ENCODE measurements at regions not wholly inside any gene's neighbourhood (a gene's known extent, or its start where the extent isn't known, plus 50 kb on each side); places are given as distances from the start of the nearest gene placed in this dataset.

GRCh38 chr2:392926-393280 is 105.0 kb upstream of the ALKAL2 start:
- DNase-seq (ENCODE audit: low read depth), result no peak
- Mint-ChIP-seq H3K4me3 (ENCODE audit: unreplicated experiment) (no peak overlapping the region), H3K27ac (ENCODE audit: unreplicated experiment) (no peak overlapping the region), H3K27me3 (ENCODE audit: low read depth, unreplicated experiment) (no peaks in the 10 kb centered on the region), H3K4me1 (ENCODE audit: low read depth, unreplicated experiment) (peaks cover 16% of the 10 kb centered on the region), H3K36me3 (ENCODE audit: low read depth, unreplicated experiment) (no peaks in the 10 kb centered on the region), H3K9me3 (ENCODE audit: unreplicated experiment) (no peaks in the 10 kb centered on the region)
- Histone ChIP-seq H3K4me1 (ENCODE audit: insufficient read depth, low read length) (peaks cover 14% of the 10 kb centered on the region), H3K9me3 (ENCODE audit: insufficient read depth, low read depth, low read length) (no peaks in the 10 kb centered on the region), H3K27ac (ENCODE audit: low read depth, low read length) (no peak overlapping the region), H3K4me2 (ENCODE audit: low read length) (no peak overlapping the region), H3K9ac (ENCODE audit: low read length) (no peak overlapping the region), H3K27me3 (ENCODE audit: insufficient read depth, low read length) (no peaks in the 10 kb centered on the region), H3K36me3 (ENCODE audit: insufficient read depth, low read length) (no peaks in the 10 kb centered on the region), H2AFZ (ENCODE audit: low read depth, low read length) (no peak overlapping the region), H3K79me2 (ENCODE audit: insufficient read depth, low read length) (no peaks in the 10 kb centered on the region), H4K20me1 (ENCODE audit: insufficient read depth, low read length) (no peaks in the 10 kb centered on the region), H3K4me3 (ENCODE audit: insufficient read depth, low read depth, low read length) (no peak overlapping the region)
- TF ChIP-seq EZH2 (IDR thresholded peaks at IDR 0.05; ENCODE audit: insufficient read depth, low read length) (no peak), CTCF (IDR thresholded peaks at IDR 0.05; ENCODE audit: insufficient read depth, low read depth, low read length) (no peak)
- no peak for FAIRE-seq

GRCh38 chr2:392181-392925 is 104.5 kb upstream of the ALKAL2 start:
- Histone ChIP-seq H4K20me1 (ENCODE audit: insufficient read depth, low read length) (no peaks in the 10 kb centered on the region), H3K4me1 (ENCODE audit: insufficient read depth, low read length) (peaks cover 14% of the 10 kb centered on the region), H3K9ac (ENCODE audit: low read length) (no peak overlapping the region), H3K4me3 (ENCODE audit: insufficient read depth, low read depth, low read length) (no peak overlapping the region), H3K27me3 (ENCODE audit: insufficient read depth, low read length) (no peaks in the 10 kb centered on the region), H2AFZ (ENCODE audit: low read depth, low read length) (no peak overlapping the region), H3K79me2 (ENCODE audit: insufficient read depth, low read length) (no peaks in the 10 kb centered on the region), H3K9me3 (ENCODE audit: insufficient read depth, low read depth, low read length) (no peaks in the 10 kb centered on the region), H3K4me2 (ENCODE audit: low read length) (no peak overlapping the region), H3K27ac (ENCODE audit: low read depth, low read length) (no peak overlapping the region), H3K36me3 (ENCODE audit: insufficient read depth, low read length) (no peaks in the 10 kb centered on the region)
- H3K4me3 Mint-ChIP-seq (ENCODE audit: unreplicated experiment), result no peak overlapping the region
- DNase-seq (ENCODE audit: low read depth) (no peak), FAIRE-seq (no peak)
- no peak overlapping the region for H3K27ac Mint-ChIP-seq (ENCODE audit: unreplicated experiment)
- H3K9me3 Mint-ChIP-seq (ENCODE audit: unreplicated experiment), result no peaks in the 10 kb centered on the region
- H3K27me3 Mint-ChIP-seq (ENCODE audit: low read depth, unreplicated experiment), result no peaks in the 10 kb centered on the region
- peaks cover 16% of the 10 kb centered on the region for H3K4me1 Mint-ChIP-seq (ENCODE audit: low read depth, unreplicated experiment)
- no peaks in the 10 kb centered on the region for H3K36me3 Mint-ChIP-seq (ENCODE audit: low read depth, unreplicated experiment)
- TF ChIP-seq EZH2 (IDR thresholded peaks at IDR 0.05; ENCODE audit: insufficient read depth, low read length), result no peak
- no peak for TF ChIP-seq CTCF (IDR thresholded peaks at IDR 0.05; ENCODE audit: insufficient read depth, low read depth, low read length)

- Histone ChIP-seq H3K27me3 (ENCODE audit: insufficient read depth, low read length) (no peaks in the 10 kb centered on the region), H2AFZ (ENCODE audit: low read depth, low read length) (no peak overlapping the region), H3K79me2 (ENCODE audit: insufficient read depth, low read length) (no peaks in the 10 kb centered on the region), H4K20me1 (ENCODE audit: insufficient read depth, low read length) (no peaks in the 10 kb centered on the region), H3K9ac (ENCODE audit: low read length) (no peak overlapping the region), H3K36me3 (ENCODE audit: insufficient read depth, low read length) (no peaks in the 10 kb centered on the region), H3K4me1 (ENCODE audit: insufficient read depth, low read length) (peaks cover 14% of the 10 kb centered on the region), H3K27ac (ENCODE audit: low read depth, low read length) (no peak overlapping the region), H3K4me3 (ENCODE audit: insufficient read depth, low read depth, low read length) (no peak overlapping the region), H3K9me3 (ENCODE audit: insufficient read depth, low read depth, low read length) (no peaks in the 10 kb centered on the region), H3K4me2 (ENCODE audit: low read length) (no peak overlapping the region)
- Mint-ChIP-seq H3K4me1 (ENCODE audit: low read depth, unreplicated experiment) (peaks cover 16% of the 10 kb centered on the region), H3K36me3 (ENCODE audit: low read depth, unreplicated experiment) (no peaks in the 10 kb centered on the region), H3K27me3 (ENCODE audit: low read depth, unreplicated experiment) (no peaks in the 10 kb centered on the region), H3K4me3 (ENCODE audit: unreplicated experiment) (no peak overlapping the region), H3K9me3 (ENCODE audit: unreplicated experiment) (no peaks in the 10 kb centered on the region), H3K27ac (ENCODE audit: unreplicated experiment) (no peak overlapping the region)
- TF ChIP-seq EZH2 (IDR thresholded peaks at IDR 0.05; ENCODE audit: insufficient read depth, low read length) (no peak), CTCF (IDR thresholded peaks at IDR 0.05; ENCODE audit: insufficient read depth, low read depth, low read length) (no peak)
- FAIRE-seq (no peak), DNase-seq (ENCODE audit: low read depth) (no peak)
Measured at GRCh38 chr2:391696-392095, 103.8 kb upstream of the ALKAL2 start.

All from astrocyte (in vitro differentiated cells and primary cell).